ENCODE measurements at regions not wholly inside any gene's neighbourhood (a gene's known extent, or its start where the extent isn't known, plus 50 kb on each side); places are given as distances from the start of the nearest gene placed in this dataset.
"Not testable (repeated sequence)": the region's sequence is repeated elsewhere in the genome, so short reads cannot be mapped to it uniquely, and the experiment has no call there.

- not testable (repeated sequence) for FAIRE-seq; DNase-seq (ENCODE audit: low spot score in 2 of 2)
Observed at GRCh38 chr9:42239445-42240260, 56.2 kb downstream of the SPATA31A6 start.

GRCh38 chr9:42240261-42240579 is 56.8 kb downstream of the SPATA31A6 start:
- DNase-seq (ENCODE audit: low spot score in 2 of 2); FAIRE-seq: not testable (repeated sequence)

GRCh38 chr9:42243211-42243610 is 59.8 kb downstream of the SPATA31A6 start:
- FAIRE-seq; DNase-seq (ENCODE audit: low spot score in 2 of 2): not testable (repeated sequence)

GRCh38 chr9:42243822-42244221 is 60.4 kb downstream of the SPATA31A6 start:
- not testable (repeated sequence) for FAIRE-seq; DNase-seq (ENCODE audit: low spot score in 2 of 2)

GRCh38 chr9:42268729-42269128 is 85.3 kb downstream of the SPATA31A6 start:
- DNase-seq (ENCODE audit: low spot score in 2 of 2); FAIRE-seq: not testable (repeated sequence)

- not testable (repeated sequence) for FAIRE-seq; DNase-seq (ENCODE audit: low spot score in 2 of 2)
Observed at GRCh38 chr9:42269171-42269570, 85.7 kb downstream of the SPATA31A6 start.

- FAIRE-seq: not testable (repeated sequence)
Observed at GRCh38 chr9:42273191-42273590, 89.7 kb downstream of the SPATA31A6 start.

GRCh38 chr9:42275141-42275540 is 91.7 kb downstream of the SPATA31A6 start:
- no peak for FAIRE-seq
- no peak for DNase-seq (ENCODE audit: low spot score in 2 of 2)

More at GRCh38 chr9:42273191-42273590, 89.7 kb downstream of the SPATA31A6 start:
- not testable (repeated sequence) for DNase-seq (ENCODE audit: low spot score in 2 of 2)

- not testable (repeated sequence) for FAIRE-seq; DNase-seq (ENCODE audit: low spot score in 2 of 2)
Observed at GRCh38 chr9:42282531-42283178, 99.2 kb downstream of the SPATA31A6 start.

GRCh38 chr9:42283179-42283543 is 99.7 kb downstream of the SPATA31A6 start:
- not testable (repeated sequence) for FAIRE-seq; DNase-seq (ENCODE audit: low spot score in 2 of 2)

- DNase-seq (ENCODE audit: low spot score in 2 of 2); FAIRE-seq: not testable (repeated sequence)
Observed at GRCh38 chr9:42286145-42286845, 102.8 kb downstream of the SPATA31A6 start.

- not testable (repeated sequence) for DNase-seq (ENCODE audit: low spot score in 2 of 2); FAIRE-seq
Observed at GRCh38 chr9:42288002-42288864, 104.8 kb downstream of the SPATA31A6 start.

GRCh38 chr9:42288865-42289229 is 105.4 kb downstream of the SPATA31A6 start:
- not testable (repeated sequence) for DNase-seq (ENCODE audit: low spot score in 2 of 2); FAIRE-seq

- FAIRE-seq; DNase-seq (ENCODE audit: low spot score in 2 of 2): not testable (repeated sequence)
Observed at GRCh38 chr9:42300124-42300523, 116.7 kb downstream of the SPATA31A6 start.

GRCh38 chr9:42306625-42307024 is 123.2 kb downstream of the SPATA31A6 start:
- not testable (repeated sequence) for DNase-seq (ENCODE audit: low spot score in 2 of 2); FAIRE-seq

GRCh38 chr9:42307449-42307848 is 124.0 kb downstream of the SPATA31A6 start:
- FAIRE-seq; DNase-seq (ENCODE audit: low spot score in 2 of 2): not testable (repeated sequence)

- not testable (repeated sequence) for FAIRE-seq; DNase-seq (ENCODE audit: low spot score in 2 of 2)
Observed at GRCh38 chr9:42310972-42311371, 127.5 kb downstream of the SPATA31A6 start.

GRCh38 chr9:42316026-42316425 is 132.6 kb downstream of the SPATA31A6 start:
- FAIRE-seq; DNase-seq (ENCODE audit: low spot score in 2 of 2): not testable (repeated sequence)

GRCh38 chr9:42317677-42318076 is 134.2 kb downstream of the SPATA31A6 start:
- not testable (repeated sequence) for FAIRE-seq; DNase-seq (ENCODE audit: low spot score in 2 of 2)

Measured in frontal cortex (tissue), 3 donors.